ENCODE measurements at regions not wholly inside any gene's neighbourhood (a gene's known extent, or its start where the extent isn't known, plus 50 kb on each side); places are given as distances from the start of the nearest gene placed in this dataset.

GRCh38 chr2:19684516-19684915 is 217.3 kb downstream of the TTC32 start:
- TF ChIP-seq CTCF (IDR thresholded peaks at IDR 0.05; ENCODE audit: low read length): no peak
- TF ChIP-seq EZH2phosphoT487 (IDR thresholded peaks at IDR 0.05; ENCODE audit: low read length): no peak

All from MM.1S (cell line).